Tibial nerve (tissue), 3 donors: ENCODE measurements at regions not wholly inside any gene's neighbourhood (a gene's known extent, or its start where the extent isn't known, plus 50 kb on each side); places are given as distances from the start of the nearest gene placed in this dataset.

ENCODE experiments used
- POLR2A ChIP-seq, 2 donors: fragments of 450-650 bp; IDR thresholded peaks; one replicate each; pipeline ENCODE4 v1.6.1; 2017; ENCODE audit warnings: antibody characterized with exemption in 2 of 2, mild to moderate bottlenecking in 2 of 2, moderate library complexity in 2 of 2
- TF ChIP-seq, protein P1 (sequence below), 5 experiments: fragments of 200-600 bp in 3 of 5; fragments of 450-650 bp in 2 of 5; sonication (generic) in 3 of 5; IDR thresholded peaks; one replicate each; pipeline ENCODE4 v1.5.1; 2016 to 2019; ENCODE audit warnings: antibody characterized with exemption in 5 of 5, mild to moderate bottlenecking in 3 of 5, moderate library complexity in 2 of 5

- TF ChIP-seq, protein P1, sequence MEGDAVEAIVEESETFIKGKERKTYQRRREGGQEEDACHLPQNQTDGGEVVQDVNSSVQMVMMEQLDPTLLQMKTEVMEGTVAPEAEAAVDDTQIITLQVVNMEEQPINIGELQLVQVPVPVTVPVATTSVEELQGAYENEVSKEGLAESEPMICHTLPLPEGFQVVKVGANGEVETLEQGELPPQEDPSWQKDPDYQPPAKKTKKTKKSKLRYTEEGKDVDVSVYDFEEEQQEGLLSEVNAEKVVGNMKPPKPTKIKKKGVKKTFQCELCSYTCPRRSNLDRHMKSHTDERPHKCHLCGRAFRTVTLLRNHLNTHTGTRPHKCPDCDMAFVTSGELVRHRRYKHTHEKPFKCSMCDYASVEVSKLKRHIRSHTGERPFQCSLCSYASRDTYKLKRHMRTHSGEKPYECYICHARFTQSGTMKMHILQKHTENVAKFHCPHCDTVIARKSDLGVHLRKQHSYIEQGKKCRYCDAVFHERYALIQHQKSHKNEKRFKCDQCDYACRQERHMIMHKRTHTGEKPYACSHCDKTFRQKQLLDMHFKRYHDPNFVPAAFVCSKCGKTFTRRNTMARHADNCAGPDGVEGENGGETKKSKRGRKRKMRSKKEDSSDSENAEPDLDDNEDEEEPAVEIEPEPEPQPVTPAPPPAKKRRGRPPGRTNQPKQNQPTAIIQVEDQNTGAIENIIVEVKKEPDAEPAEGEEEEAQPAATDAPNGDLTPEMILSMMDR (IDR thresholded peaks at IDR 0.05): no peak
- TF ChIP-seq POLR2A (IDR thresholded peaks at IDR 0.05): no peak
These were observed 63.7 kb upstream of the NEURL1B start for GRCh38 chr5:172577267-172577909.
